ENCODE measurements at regions not wholly inside any gene's neighbourhood (a gene's known extent, or its start where the extent isn't known, plus 50 kb on each side); places are given as distances from the start of the nearest gene placed in this dataset.

DNA sequence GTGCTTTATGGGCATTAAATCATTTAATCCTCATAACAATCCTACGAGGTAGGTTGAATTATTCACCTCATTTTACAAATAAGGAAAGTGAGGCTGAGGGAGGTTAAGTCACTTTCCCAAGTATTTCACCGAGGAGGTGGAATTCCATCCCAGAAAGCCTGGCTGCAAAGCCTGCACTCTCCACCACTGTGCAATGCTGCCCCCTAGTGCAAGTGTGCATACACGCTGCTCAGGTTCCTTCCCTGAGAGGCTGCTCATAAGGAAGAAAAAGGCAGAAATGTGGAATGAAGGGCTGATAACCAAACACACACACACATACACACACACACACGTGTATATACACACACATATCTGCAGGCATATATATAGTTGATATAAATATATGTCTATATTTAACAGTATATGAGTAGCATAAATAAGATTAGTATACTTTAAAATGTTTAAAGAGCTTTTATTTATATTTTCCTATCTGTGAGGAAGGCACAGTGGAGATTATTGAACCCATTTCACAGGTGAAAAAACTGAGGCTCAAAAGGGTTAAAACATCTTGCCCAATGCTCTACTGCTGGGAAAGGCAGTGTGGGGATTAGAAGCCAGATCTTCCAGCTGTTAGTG, 714.5 kb upstream of the TENM3 start:
- Histone ChIP-seq H2AFZ (ENCODE audit: low read depth, low read length, poor library complexity, severe bottlenecking) (peak overlapping the region; percentile 92), H3K27me3 (ENCODE audit: insufficient read depth, low read length) (peaks cover 26% of the 10 kb centered on the region), H3K4me2 (ENCODE audit: low read length) (no peak overlapping the region), H4K20me1 (ENCODE audit: insufficient read depth) (no peaks in the 10 kb centered on the region), H3K36me3 (ENCODE audit: control insufficient read depth in 1 of 2, insufficient read depth in 2 of 2, low read length in 2 of 2) (no peaks in the 10 kb centered on the region), H3K4me1 (ENCODE audit: control insufficient read depth in 1 of 2, insufficient read depth in 2 of 2, low read length in 2 of 2) (no peaks in the 10 kb centered on the region), H3K9me3 (ENCODE audit: control insufficient read depth in 1 of 2, insufficient read depth in 1 of 2, low read depth in 1 of 2, low read length in 2 of 2) (no peaks in the 10 kb centered on the region), H3K27ac (ENCODE audit: low read depth, low read length) (no peak overlapping the region), H3K4me3 (replicated peaks in 1 of 2; ENCODE audit: low read depth in 1 of 2, low read length in 2 of 2) (no peak overlapping the region), H3K79me2 (ENCODE audit: insufficient read depth, low read length) (no peaks in the 10 kb centered on the region), H3K9me2 (ENCODE audit: insufficient read depth) (no peaks in the 10 kb centered on the region), H3K9ac (ENCODE audit: low read length) (no peak overlapping the region)
- ATAC-seq (peak; percentile 96), DNase-seq (ENCODE audit: low read depth, low spot score) (peak; percentile 54)
- ChIA-PET POLR2A (no interaction called here), RAD21 (ENCODE audit: low non-redundant PET in 1 of 2, low total read pairs in 2 of 2, uncharacterized antibody in 2 of 2, unreplicated experiment in 2 of 2) (interaction anchor here (0.7 to 1.8 kb wide), 7 partner anchors 226 to 575 kb away, joined by 3 to 9 read pairs (median 3); no protein-coding TSS in a partner anchor), CTCF (interaction anchor here (0.7 to 3.7 kb wide), 15 partner anchors 8 to 700 kb away, joined by 3 to 50 read pairs (median 4); no protein-coding TSS in a partner anchor)
- intact Hi-C loops (cut with micrococcal nuclease): loop anchor here (1.0 to 2.0 kb wide), 5 partner anchors 227 to 864 kb away; no protein-coding TSS in a partner anchor
- TF ChIP-seq, protein P1, sequence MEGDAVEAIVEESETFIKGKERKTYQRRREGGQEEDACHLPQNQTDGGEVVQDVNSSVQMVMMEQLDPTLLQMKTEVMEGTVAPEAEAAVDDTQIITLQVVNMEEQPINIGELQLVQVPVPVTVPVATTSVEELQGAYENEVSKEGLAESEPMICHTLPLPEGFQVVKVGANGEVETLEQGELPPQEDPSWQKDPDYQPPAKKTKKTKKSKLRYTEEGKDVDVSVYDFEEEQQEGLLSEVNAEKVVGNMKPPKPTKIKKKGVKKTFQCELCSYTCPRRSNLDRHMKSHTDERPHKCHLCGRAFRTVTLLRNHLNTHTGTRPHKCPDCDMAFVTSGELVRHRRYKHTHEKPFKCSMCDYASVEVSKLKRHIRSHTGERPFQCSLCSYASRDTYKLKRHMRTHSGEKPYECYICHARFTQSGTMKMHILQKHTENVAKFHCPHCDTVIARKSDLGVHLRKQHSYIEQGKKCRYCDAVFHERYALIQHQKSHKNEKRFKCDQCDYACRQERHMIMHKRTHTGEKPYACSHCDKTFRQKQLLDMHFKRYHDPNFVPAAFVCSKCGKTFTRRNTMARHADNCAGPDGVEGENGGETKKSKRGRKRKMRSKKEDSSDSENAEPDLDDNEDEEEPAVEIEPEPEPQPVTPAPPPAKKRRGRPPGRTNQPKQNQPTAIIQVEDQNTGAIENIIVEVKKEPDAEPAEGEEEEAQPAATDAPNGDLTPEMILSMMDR (IDR thresholded peaks at IDR 0.05 in 2 of 3, conservative IDR thresholded peaks at IDR 0.05 in 1 of 3; ENCODE audit: borderline replicate concordance in 1 of 3, insufficient read depth in 1 of 3, low read depth in 2 of 3, low read length in 2 of 3): peak; percentile 78 to 92 (median 89)
- TF ChIP-seq ELF1 (IDR thresholded peaks at IDR 0.05; ENCODE audit: borderline replicate concordance, low read depth) (no peak), RAD21 (IDR thresholded peaks at IDR 0.05; ENCODE audit: low read depth) (peak; percentile 90)
- BruUV-seq (replicated peaks): no TSS peak

- H3K4me1 ChIP-seq (ENCODE audit: control insufficient read depth in 1 of 2, insufficient read depth in 2 of 2, low read length in 2 of 2): no peaks in the 10 kb centered on the region
- RAD21 ChIA-PET (ENCODE audit: low non-redundant PET in 1 of 2, low total read pairs in 2 of 2, uncharacterized antibody in 2 of 2, unreplicated experiment in 2 of 2): interaction anchor here in 1 of 2 experiments (0.9 kb wide), 1 partner anchor 228 kb away, joined by 3 read pairs; no protein-coding TSS in a partner anchor
- H2AFZ ChIP-seq (ENCODE audit: low read depth, low read length, poor library complexity, severe bottlenecking): no peak overlapping the region
- ATAC-seq (no peak), DNase-seq (ENCODE audit: low read depth, low spot score) (no peak)
- no peak overlapping the region for H3K4me2 ChIP-seq (ENCODE audit: low read length)
- no peaks in the 10 kb centered on the region for H3K9me2 ChIP-seq (ENCODE audit: insufficient read depth)
- no peak overlapping the region for H3K4me3 ChIP-seq (replicated peaks in 1 of 2; ENCODE audit: low read depth in 1 of 2, low read length in 2 of 2)
- H3K27me3 ChIP-seq (ENCODE audit: insufficient read depth, low read length): peaks cover 23% of the 10 kb centered on the region
- H3K9me3 ChIP-seq (ENCODE audit: control insufficient read depth in 1 of 2, insufficient read depth in 1 of 2, low read depth in 1 of 2, low read length in 2 of 2): no peaks in the 10 kb centered on the region
- no peak overlapping the region for H3K9ac ChIP-seq (ENCODE audit: low read length)
- no peaks in the 10 kb centered on the region for H3K79me2 ChIP-seq (ENCODE audit: insufficient read depth, low read length)
- TF ChIP-seq YY1 (IDR thresholded peaks at IDR 0.05; ENCODE audit: extremely low read depth, insufficient replicate concordance, low read depth, low read length) (no peak), POLR2AphosphoS5 (IDR thresholded peaks at IDR 0.05; ENCODE audit: low read depth, low read length) (no peak), EZH2 (IDR thresholded peaks at IDR 0.05) (no peak), TCF7L2 (IDR thresholded peaks at IDR 0.05; ENCODE audit: borderline replicate concordance, extremely low read depth, insufficient read depth, insufficient read length) (no peak), SRF (IDR thresholded peaks at IDR 0.05; ENCODE audit: low read depth) (no peak), ZFX (IDR thresholded peaks at IDR 0.05) (no peak), RAD21 (IDR thresholded peaks at IDR 0.05; ENCODE audit: low read depth) (no peak)
- H3K36me3 ChIP-seq (ENCODE audit: control insufficient read depth in 1 of 2, insufficient read depth in 2 of 2, low read length in 2 of 2): no peaks in the 10 kb centered on the region
- BruUV-seq (replicated peaks): no TSS peak
- no peaks in the 10 kb centered on the region for H4K20me1 ChIP-seq (ENCODE audit: insufficient read depth)
- intact Hi-C loops (cut with micrococcal nuclease): loop anchor here (2.0 kb wide), 1 partner anchor 865 kb away; no protein-coding TSS in a partner anchor
- POLR2A ChIA-PET: no interaction called here
- H3K27ac ChIP-seq (ENCODE audit: low read depth, low read length): no peak overlapping the region
- CTCF ChIA-PET: interaction anchor here (0.7 to 3.7 kb wide), 9 partner anchors 11 to 389 kb away, joined by 3 to 50 read pairs (median 4); no protein-coding TSS in a partner anchor
Observed at GRCh38 chr4:181529537-181529936, 713.7 kb upstream of the TENM3 start.

Measured in HCT116 (cell line).